SU-DHL-6 (cell line): ENCODE measurements at regions not wholly inside any gene's neighbourhood (a gene's known extent, or its start where the extent isn't known, plus 50 kb on each side); places are given as distances from the start of the nearest gene placed in this dataset.

Source experiments
- EZH2phosphoT487 ChIP-seq: fragments of 200-600 bp; sonication (generic), shearing (Covaris generic); conservative IDR thresholded peaks from 2 replicates; pipeline ENCODE4 v1.6.1; 2018; ENCODE audit warnings: mild to moderate bottlenecking, antibody characterized with exemption, low read length, moderate library complexity, mixed read lengths
- TF ChIP-seq, protein P1 (sequence below): fragments of 200-600 bp; sonication (generic); IDR thresholded peaks from one replicate; pipeline ENCODE4 v1.5.1; 2017; ENCODE audit warnings: antibody characterized with exemption, mild to moderate bottlenecking, low read length, moderate library complexity; ENCODE audit not compliant: insufficient read depth, poor library complexity, severe bottlenecking

- TF ChIP-seq, protein P1, sequence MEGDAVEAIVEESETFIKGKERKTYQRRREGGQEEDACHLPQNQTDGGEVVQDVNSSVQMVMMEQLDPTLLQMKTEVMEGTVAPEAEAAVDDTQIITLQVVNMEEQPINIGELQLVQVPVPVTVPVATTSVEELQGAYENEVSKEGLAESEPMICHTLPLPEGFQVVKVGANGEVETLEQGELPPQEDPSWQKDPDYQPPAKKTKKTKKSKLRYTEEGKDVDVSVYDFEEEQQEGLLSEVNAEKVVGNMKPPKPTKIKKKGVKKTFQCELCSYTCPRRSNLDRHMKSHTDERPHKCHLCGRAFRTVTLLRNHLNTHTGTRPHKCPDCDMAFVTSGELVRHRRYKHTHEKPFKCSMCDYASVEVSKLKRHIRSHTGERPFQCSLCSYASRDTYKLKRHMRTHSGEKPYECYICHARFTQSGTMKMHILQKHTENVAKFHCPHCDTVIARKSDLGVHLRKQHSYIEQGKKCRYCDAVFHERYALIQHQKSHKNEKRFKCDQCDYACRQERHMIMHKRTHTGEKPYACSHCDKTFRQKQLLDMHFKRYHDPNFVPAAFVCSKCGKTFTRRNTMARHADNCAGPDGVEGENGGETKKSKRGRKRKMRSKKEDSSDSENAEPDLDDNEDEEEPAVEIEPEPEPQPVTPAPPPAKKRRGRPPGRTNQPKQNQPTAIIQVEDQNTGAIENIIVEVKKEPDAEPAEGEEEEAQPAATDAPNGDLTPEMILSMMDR, result no peak
- no peak for TF ChIP-seq EZH2phosphoT487
These were observed 841.4 kb upstream of the MAP3K7 start for GRCh38 chr6:91428296-91428695.
